ENCODE measurements at regions not wholly inside any gene's neighbourhood (a gene's known extent, or its start where the extent isn't known, plus 50 kb on each side); places are given as distances from the start of the nearest gene placed in this dataset.

- DNase-seq (ENCODE audit: low read depth in 3 of 3, low spot score in 2 of 3): no peak
These were observed 113.4 kb upstream of the IRS2 start for GRCh38 chr13:109899748-109900147.

GRCh38 chr13:109899316-109899715, 112.9 kb upstream of the IRS2 start:
- no peak for DNase-seq (ENCODE audit: low read depth in 3 of 3, low spot score in 2 of 3)

GRCh38 chr13:109897988-109898624, 111.7 kb upstream of the IRS2 start:
- DNase-seq (ENCODE audit: low read depth in 3 of 3, low spot score in 2 of 3): no peak

- no peak for DNase-seq (ENCODE audit: low read depth in 3 of 3, low spot score in 2 of 3)
These were observed 105.7 kb upstream of the IRS2 start for GRCh38 chr13:109892101-109892500.

GRCh38 chr13:109885235-109885634, 98.9 kb upstream of the IRS2 start:
- DNase-seq (ENCODE audit: low read depth in 3 of 3, low spot score in 2 of 3): no peak

- DNase-seq (ENCODE audit: low read depth in 3 of 3, low spot score in 2 of 3): no peak
These were observed 98.1 kb upstream of the IRS2 start for GRCh38 chr13:109884462-109884861.

- no peak for DNase-seq (ENCODE audit: low read depth in 3 of 3, low spot score in 2 of 3)
These were observed 97.1 kb upstream of the IRS2 start for GRCh38 chr13:109883181-109884180.

- DNase-seq (ENCODE audit: low read depth in 3 of 3, low spot score in 2 of 3): no peak
These were observed 95.7 kb upstream of the IRS2 start for GRCh38 chr13:109881961-109882558.

- no peak for DNase-seq (ENCODE audit: low read depth in 3 of 3, low spot score in 2 of 3)
These were observed 95.0 kb upstream of the IRS2 start for GRCh38 chr13:109881347-109881725.

- no peak for DNase-seq (ENCODE audit: low read depth in 3 of 3, low spot score in 2 of 3)
These were observed 94.3 kb upstream of the IRS2 start for GRCh38 chr13:109880371-109881346.

- DNase-seq (ENCODE audit: low read depth in 3 of 3, low spot score in 2 of 3): no peak
These were observed 93.0 kb upstream of the IRS2 start for GRCh38 chr13:109879338-109879737.

GRCh38 chr13:109877809-109878208, 91.4 kb upstream of the IRS2 start:
- no peak for DNase-seq (ENCODE audit: low read depth in 3 of 3, low spot score in 2 of 3)

GRCh38 chr13:109875746-109876145, 89.4 kb upstream of the IRS2 start:
- no peak for DNase-seq (ENCODE audit: low read depth in 3 of 3, low spot score in 2 of 3)

GRCh38 chr13:109874484-109875454, 88.4 kb upstream of the IRS2 start:
- DNase-seq (ENCODE audit: low read depth in 3 of 3, low spot score in 2 of 3): no peak

GRCh38 chr13:109873351-109874123, 87.2 kb upstream of the IRS2 start:
- no peak for DNase-seq (ENCODE audit: low read depth in 3 of 3, low spot score in 2 of 3)

- no peak for DNase-seq (ENCODE audit: low read depth in 3 of 3, low spot score in 2 of 3)
These were observed 86.5 kb upstream of the IRS2 start for GRCh38 chr13:109872864-109873263.

- no peak for DNase-seq (ENCODE audit: low read depth in 3 of 3, low spot score in 2 of 3)
These were observed 84.5 kb upstream of the IRS2 start for GRCh38 chr13:109870696-109871370.

- no peak for DNase-seq (ENCODE audit: low read depth in 3 of 3, low spot score in 2 of 3)
These were observed 83.9 kb upstream of the IRS2 start for GRCh38 chr13:109870274-109870673.
